ENCODE measurements at regions not wholly inside any gene's neighbourhood (a gene's known extent, or its start where the extent isn't known, plus 50 kb on each side); places are given as distances from the start of the nearest gene placed in this dataset.

- DNase-seq (ENCODE audit: low spot score): no peak
- Histone ChIP-seq H3K27ac (no peak overlapping the region), H3K27me3 (no peaks in the 10 kb centered on the region), H3K36me3 (no peaks in the 10 kb centered on the region), H3K4me3 (no peak overlapping the region), H3K4me1 (peaks cover 0 to 17% of the 10 kb centered on the region in 2 donors), H3K9me3 (no peaks in the 10 kb centered on the region)
- TF ChIP-seq, protein P1, sequence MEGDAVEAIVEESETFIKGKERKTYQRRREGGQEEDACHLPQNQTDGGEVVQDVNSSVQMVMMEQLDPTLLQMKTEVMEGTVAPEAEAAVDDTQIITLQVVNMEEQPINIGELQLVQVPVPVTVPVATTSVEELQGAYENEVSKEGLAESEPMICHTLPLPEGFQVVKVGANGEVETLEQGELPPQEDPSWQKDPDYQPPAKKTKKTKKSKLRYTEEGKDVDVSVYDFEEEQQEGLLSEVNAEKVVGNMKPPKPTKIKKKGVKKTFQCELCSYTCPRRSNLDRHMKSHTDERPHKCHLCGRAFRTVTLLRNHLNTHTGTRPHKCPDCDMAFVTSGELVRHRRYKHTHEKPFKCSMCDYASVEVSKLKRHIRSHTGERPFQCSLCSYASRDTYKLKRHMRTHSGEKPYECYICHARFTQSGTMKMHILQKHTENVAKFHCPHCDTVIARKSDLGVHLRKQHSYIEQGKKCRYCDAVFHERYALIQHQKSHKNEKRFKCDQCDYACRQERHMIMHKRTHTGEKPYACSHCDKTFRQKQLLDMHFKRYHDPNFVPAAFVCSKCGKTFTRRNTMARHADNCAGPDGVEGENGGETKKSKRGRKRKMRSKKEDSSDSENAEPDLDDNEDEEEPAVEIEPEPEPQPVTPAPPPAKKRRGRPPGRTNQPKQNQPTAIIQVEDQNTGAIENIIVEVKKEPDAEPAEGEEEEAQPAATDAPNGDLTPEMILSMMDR (IDR thresholded peaks at IDR 0.05): no peak
Measured at GRCh38 chr16:79434771-79435170, 165.8 kb downstream of the MAF start.

GRCh38 chr16:79434092-79434491 is 166.4 kb downstream of the MAF start:
- TF ChIP-seq, protein P1 (IDR thresholded peaks at IDR 0.05): no peak

DNA sequence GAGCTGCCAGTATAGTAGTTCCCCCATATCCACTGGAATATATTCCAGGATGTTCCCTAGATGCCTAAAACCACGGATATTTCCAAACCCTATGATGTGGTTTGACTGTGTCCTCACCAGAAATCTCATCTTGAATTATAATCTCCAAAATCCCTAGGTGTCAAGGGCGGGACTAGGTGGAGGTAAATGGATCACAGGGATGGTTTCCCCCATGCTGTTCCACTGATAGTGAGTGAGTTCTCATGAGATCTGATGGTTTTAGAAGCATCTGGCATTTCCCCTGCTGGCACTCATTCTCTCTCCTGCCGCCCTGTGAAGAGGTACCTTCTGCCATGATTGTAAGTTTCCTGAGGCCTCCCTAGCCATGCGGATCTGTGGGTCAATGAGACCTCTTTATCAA is 168.6 kb downstream of the MAF start:
- Histone ChIP-seq H3K36me3 (no peaks in the 10 kb centered on the region), H3K4me3 (no peak overlapping the region), H3K9me3 (no peaks in the 10 kb centered on the region), H3K27ac (no peak overlapping the region), H3K4me1 (no peaks in the 10 kb centered on the region), H3K27me3 (no peaks in the 10 kb centered on the region)
- TF ChIP-seq, protein P1 (IDR thresholded peaks at IDR 0.05): no peak
- DNase-seq (ENCODE audit: low spot score): no peak

More at GRCh38 chr16:79434092-79434491, 166.4 kb downstream of the MAF start:
- H3K27me3 ChIP-seq: no peaks in the 10 kb centered on the region
- H3K36me3 ChIP-seq: no peaks in the 10 kb centered on the region
- DNase-seq (ENCODE audit: low spot score): no peak
- no peak overlapping the region for H3K27ac ChIP-seq
- H3K4me3 ChIP-seq: no peak overlapping the region
- peaks cover 0 to 17% of the 10 kb centered on the region in 2 donors for H3K4me1 ChIP-seq
- H3K9me3 ChIP-seq: no peaks in the 10 kb centered on the region

DNA sequence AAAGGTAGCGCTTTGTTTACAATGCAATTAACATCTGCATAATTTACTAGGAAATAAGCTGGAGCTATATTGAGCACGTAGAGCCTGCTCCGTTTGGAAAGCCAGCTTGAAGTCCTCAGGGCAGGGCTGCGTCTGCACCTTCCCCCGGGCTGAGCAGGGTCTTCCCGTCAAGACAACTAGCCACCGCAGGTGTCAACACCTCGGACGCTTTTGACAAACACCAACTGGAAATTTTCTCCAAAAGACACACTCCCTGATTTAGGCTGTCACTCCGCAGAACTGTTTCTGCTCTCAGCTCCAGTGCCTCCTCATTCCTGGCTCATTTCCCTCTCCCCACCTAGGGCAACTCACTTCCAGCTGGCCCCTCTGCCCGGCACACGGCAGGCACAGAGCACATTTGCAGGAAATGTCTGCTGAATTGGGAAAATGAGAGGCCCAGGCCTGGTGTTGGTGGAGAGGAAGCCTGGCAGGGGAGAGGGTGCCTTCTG is 170.3 kb downstream of the MAF start:
- TF ChIP-seq, protein P1 (IDR thresholded peaks at IDR 0.05): no peak
- Histone ChIP-seq H3K27me3 (no peaks in the 10 kb centered on the region), H3K27ac (no peak overlapping the region), H3K9me3 (no peaks in the 10 kb centered on the region), H3K36me3 (no peaks in the 10 kb centered on the region), H3K4me1 (no peaks in the 10 kb centered on the region), H3K4me3 (no peak overlapping the region)
- DNase-seq (ENCODE audit: low spot score): no peak

- Histone ChIP-seq H3K4me1 (no peaks in the 10 kb centered on the region), H3K27me3 (no peaks in the 10 kb centered on the region), H3K27ac (no peak overlapping the region), H3K36me3 (no peaks in the 10 kb centered on the region), H3K4me3 (no peak overlapping the region), H3K9me3 (no peaks in the 10 kb centered on the region)
- DNase-seq (ENCODE audit: low spot score): no peak
- TF ChIP-seq, protein P1 (IDR thresholded peaks at IDR 0.05): no peak
Measured at GRCh38 chr16:79429381-79430190, 171.0 kb downstream of the MAF start.
